ENCODE measurements at regions not wholly inside any gene's neighbourhood (a gene's known extent, or its start where the extent isn't known, plus 50 kb on each side); places are given as distances from the start of the nearest gene placed in this dataset.

DNA sequence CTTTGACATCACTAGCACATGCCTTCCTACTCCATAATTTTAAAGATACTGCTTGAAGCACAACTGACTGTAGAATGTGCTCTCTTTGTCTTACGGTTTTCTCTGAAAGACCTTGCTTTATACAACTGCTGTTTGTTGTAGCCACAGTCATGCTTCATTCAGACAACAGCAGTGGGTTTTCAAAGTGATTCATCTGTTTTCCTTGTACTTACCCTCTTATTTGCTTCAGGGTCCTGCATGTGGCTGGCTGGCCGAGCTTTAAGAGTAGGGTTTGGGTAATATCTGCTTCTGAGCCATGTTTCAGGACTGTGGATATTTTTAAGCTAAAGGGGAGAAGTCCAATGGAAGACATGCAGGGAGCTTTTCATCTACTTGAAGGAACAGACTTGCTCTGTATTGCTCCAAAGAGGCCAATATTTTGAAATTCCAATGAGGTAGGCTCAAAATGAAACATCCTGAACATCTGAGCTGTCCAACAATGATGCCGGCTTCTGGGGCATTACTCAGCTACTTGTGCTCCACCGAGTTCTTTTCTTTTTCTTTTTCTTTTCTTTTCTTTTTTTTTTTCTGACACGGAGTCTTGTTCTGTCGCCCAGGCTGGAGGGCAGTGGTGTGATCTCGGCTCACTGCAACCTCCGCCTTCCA lies 160.2 kb upstream of the SGK1 start:
- no peak for DNase-seq

DNA sequence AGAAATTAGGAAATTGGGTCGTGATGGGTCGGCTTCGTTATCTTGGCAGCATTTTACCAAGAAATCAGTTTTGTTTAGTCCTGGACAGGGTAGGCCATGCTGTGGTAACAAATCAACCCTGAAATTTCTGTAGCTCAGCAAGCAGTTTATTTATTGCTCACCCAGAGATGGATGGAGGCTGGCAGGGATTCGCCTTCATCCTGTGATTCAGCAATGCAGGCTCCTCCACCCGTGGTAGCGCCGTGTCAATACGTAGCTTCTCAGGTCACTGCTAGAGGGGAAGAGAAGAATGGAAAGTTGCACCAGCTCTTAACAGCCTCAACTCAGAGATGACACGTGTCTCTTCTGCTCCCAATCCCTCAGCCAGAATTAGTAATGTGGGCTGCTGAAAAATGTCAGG lies 157.0 kb upstream of the SGK1 start:
- DNase-seq = no peak

DNA sequence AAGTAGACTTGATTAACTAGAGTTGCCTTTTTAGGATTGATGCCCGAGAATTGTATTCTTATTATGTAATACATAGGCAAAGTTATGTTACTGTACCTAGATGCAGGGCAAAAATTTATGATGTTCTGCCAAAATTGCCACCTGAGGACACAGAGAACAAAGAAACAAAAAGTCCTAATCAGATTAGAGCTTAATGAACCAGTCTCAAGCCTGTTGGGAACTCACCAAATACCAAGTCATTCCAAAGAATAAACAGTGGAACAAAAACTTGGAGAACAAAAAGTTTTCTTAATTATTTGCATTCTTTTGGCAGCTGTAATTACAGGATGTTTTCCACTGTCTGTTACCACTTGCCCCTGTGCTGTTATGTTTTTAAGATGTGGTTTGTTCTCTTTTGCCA lies 154.7 kb upstream of the SGK1 start:
- DNase-seq = no peak

DNA sequence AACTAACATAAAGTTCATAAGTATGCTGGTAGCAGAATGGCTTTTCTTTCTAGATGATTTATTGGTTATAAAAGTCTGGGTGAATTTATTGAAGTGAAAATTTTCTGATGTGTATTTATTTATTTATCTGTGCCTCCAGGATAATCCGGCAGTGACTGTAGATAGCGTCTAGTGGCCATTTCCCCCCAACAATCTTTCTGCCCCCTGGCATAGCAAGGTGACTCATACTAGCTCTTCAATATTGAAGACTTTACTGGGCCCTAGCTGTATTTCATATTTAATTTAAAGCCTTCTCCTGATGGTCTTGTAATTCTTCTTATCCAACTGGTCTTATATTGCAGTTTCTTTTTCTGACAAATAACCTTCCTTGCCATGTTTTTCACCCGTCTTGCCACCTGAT lies 154.1 kb upstream of the SGK1 start:
- no peak for DNase-seq

DNA sequence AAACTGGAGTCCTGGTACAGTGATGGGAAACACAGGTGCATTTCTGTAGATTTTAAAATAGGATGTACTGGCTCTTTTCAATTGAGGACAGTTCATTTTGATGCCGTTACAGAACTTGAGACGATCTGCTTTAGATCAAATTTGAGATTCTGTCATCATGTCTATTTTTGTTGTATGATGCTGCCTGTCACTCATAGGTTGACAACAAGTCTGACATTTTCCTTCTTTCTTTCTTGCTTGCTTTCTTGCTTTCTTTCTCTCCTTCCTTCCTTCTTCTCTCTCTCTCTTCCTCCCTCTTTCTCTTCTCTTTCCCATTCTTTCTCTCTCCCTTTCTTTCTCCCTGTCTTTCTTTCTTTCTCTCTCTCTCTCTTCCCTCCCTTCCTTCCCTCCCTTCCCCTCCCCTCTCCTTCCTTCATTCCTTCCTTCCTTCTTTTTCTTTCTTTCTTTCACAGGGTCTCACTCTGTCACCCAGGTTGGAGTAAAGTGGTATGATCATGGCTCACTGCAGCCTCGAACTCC lies 152.6 kb upstream of the SGK1 start:
- no peak for DNase-seq

DNA sequence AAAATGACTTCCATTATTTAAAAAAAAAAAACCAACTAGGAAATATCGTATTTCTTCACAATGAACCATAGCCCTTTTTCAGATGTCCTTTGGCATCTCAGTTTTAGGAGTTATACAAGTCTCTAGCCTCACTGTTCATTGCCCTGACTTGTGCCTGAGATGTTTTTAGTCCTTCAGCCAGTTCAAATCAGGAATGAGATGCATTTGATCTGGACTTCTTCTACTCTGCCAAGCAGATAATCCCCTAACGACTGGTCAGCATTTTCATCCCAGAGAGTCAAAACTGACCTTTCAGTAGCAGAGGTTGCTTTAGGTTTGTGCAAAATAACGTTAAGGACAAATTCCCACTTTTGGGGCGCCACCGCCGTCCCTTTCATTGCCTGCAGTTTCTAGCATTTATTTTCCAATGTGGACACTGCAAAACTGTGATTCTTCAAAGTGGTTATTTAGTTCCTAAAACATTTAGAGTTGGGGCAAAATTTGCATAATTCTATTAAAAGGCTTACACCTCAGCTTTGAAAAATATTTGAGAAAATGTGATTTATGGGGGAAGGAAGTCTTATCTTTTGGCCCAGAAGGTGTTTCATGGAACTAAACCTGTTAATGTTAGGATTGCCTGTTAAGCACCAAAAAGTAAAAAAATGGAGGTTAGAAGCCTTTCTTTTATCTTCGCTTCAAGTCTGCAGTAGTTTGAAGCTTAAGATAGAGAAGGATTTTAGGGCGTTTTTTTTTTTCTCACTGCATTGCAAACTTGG lies 152.0 kb upstream of the SGK1 start:
- no peak for DNase-seq

DNA sequence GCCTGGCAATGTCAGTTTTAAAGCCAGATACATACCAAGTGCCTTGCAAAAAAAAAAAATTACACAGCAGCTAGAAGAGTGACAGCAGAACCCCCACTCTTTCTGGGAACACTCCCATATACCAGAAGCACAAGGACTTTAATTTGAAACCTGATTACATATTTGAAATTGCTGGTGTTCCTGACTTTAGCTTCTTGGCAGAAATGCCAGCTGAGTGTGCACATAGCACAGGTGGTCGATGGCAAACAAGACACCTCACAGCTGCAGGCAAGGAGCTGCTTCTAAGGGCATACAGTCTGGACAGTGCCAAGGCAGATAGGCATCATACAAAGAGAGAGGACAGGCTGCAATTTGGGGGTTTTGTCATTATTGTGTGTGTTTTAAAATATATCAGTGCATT lies 150.7 kb upstream of the SGK1 start:
- DNase-seq = peak in 1 of 2 experiments; percentile 28

DNA sequence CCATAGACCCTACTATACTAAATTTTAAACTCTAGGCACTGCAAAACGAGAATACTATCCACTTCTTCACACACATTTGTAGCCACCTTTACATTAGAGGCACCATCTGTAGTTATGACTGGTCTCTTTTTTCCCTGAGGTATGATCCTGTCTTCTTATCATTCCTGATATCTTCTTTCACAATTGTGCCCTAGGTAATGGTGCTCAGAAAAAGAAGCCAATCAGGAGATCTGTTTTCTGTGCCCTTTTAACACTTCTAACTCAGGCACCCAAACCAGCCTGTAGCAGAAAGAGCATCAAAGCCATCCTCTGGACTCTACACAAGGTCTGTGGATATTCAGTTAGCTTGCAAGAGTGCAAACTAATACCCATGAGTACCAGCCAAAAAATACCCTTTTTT lies 149.7 kb upstream of the SGK1 start:
- DNase-seq = no peak

DNA sequence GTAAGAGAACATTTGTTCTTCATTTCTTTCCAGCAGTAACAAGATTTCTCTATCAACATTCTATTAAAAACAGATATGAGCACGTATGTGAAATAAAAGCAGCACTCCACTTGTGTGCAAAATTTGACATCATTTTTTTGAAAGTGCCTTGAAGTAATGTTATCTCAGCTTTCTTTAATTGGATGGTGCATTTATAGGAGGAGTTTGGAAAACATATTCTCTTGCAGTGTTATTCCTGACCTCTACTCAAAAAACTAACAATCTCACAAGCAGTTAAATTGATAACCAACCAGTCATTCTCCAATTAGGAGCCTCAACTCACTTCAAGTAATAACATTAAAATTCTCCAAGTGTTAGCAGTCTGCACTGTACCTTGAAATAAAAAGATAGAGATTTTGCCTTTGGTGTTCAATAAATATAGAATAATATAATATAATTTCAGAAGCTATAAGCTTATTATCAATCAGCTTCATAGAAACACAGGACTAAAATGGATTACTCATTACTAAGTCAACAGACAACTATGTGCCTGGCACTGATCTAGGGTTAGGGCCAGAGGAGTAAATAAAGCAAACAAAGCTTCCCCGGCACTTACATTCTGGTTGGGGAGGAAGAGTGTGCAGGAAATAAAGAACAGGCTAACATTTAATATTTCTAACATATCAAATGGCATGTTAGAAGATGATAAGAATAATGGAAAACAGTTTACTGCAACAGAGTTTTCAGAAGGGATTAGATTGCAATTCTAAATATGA lies 149.0 kb upstream of the SGK1 start:
- no peak for DNase-seq

DNA sequence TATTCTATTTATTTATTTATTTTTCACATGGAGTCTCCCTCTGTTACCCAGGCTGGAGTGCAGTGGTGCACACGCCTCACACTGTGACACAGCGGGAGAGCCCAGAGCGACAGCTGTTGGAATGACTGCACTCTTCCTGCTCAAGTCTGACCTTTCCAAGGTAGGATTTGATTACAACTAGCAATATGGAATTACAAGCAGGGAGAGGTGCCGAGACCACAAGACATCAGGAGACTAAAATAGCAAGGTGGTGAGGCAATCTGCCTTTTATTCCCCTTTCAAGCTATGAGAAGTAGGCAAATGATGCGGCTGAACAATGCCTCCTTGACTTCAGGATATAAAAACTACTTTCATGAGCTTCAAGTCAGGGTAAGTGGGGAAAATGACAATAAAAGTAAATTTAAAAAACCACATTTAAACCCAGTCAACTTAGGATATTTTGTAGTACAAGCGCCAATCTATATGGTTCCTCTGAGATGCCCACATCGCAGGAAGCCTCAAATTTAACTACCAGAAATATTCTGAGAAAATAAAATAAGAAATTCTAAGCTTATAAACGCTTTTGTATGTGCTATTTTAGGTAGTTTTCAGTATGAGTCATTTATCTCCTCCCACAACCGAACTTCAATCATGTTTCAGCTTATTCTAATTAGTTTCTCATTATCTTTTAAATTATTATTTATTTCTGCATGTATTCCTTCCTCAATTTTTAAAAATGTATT lies 146.9 kb upstream of the SGK1 start:
- DNase-seq = peak; percentile 41 to 47

DNA sequence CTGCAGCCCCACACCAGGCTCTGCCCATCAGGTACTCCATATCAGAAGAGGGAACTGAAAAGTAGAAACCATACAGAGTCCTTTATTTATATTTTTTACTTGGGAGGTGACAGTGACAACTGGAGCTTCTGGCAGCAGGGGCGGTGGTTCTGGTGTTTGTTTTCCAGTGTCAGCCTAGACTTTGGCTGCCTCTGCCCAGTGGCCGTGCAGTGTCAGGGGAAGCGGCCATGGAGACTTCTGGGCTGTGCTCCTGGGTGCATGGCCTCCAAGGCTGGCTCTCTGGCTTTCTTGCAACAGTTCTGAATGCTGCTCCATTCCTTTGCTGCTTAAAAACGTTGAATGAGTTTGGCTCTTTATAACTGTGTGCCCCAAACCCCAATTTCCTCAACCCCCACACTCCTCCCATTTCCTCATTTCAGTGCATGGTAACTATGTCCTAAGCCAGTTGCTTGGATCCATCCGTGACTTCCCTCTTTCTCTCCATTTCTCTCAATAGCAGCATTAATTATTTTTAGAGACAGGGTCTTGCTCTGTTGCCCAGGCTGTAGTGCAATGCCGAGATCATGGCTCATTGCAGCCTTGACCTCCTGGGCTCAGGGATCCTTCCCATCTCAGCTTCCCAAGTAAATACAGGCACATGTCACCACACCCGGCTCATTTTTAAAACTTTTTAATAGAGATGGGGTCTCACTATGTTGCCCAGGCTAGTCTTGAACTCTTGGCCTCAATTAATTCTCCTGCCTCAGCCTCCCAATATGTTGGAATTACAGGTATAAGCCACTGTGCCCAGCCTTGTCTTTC lies 141.1 kb upstream of the SGK1 start:
- no peak for DNase-seq

DNA sequence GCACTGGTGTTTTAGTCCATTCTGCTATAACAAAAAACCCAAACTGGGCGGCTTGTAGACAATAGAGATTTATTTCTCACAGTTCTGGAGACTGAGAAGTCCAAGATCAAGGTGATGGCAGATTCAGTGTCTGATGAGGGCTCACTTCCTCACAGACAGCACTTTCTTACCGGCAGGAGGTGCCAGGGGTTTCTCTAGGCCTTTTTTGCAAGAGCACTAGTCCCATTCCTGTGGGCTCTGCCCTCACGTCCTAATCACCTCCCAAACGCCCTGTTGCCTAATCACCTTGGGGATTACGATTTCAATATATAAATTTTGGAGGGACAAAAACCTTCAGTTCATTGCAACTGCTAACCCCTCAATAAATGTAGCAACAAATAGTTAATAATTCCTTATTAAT lies 140.0 kb upstream of the SGK1 start:
- DNase-seq = no peak

DNA sequence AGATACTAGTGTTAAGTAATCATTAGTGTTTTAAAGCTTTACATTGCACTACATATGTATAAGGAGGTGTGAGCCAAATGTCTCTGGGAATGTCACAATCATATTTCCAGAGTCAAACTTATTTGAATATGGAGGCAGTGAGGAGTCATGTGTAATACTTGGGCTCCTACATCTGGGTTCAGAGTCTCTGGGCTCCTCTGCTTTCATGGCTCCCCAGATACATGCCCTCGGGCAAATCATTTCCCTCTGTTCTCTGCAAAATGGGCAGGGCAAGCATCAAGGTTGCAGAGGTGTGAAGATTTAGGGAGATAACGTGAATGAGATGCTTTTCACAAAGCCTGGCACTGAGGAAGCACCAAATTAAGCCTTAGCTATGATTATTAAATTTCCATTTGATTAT lies 138.3 kb upstream of the SGK1 start:
- DNase-seq = peak in 1 of 2 experiments; percentile 6

DNA sequence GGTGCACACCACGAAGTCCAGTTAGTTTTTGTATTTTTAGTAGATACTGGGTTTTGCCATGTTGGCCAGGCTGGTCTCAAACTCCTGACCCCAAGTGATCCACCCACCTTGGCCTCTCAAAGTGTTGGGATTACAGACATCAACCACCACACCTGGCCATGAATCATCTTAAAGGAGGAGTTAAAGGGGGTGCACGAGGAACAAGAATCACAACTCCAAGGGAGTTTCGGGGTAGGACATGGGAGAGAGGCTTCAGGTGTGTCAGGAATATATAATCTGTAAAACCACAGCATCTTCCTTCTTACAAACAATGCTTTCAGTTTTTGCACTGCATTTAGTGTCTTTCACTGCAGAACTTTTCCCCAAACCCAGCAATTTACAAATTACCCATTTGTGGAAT lies 137.4 kb upstream of the SGK1 start:
- DNase-seq = no peak

DNA sequence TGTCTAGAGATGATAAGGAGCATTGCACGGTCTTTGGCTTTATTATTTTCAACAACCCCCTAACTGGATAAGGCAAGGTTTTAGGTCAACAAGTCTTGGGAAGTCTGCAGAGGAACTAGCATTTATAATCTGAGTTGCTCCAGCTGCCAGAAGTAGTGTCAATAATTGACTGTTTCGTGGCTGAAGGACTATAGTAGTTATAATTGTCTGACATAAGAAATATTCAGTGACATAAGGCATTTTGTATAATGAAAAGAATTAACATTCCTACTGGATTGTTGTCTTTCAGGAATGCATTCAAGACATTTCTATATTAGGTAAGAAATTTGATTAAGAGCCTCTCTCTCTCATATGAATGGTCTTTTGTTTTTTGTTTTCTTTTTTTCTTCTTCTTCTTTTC lies 136.9 kb upstream of the SGK1 start:
- DNase-seq = no peak

DNA sequence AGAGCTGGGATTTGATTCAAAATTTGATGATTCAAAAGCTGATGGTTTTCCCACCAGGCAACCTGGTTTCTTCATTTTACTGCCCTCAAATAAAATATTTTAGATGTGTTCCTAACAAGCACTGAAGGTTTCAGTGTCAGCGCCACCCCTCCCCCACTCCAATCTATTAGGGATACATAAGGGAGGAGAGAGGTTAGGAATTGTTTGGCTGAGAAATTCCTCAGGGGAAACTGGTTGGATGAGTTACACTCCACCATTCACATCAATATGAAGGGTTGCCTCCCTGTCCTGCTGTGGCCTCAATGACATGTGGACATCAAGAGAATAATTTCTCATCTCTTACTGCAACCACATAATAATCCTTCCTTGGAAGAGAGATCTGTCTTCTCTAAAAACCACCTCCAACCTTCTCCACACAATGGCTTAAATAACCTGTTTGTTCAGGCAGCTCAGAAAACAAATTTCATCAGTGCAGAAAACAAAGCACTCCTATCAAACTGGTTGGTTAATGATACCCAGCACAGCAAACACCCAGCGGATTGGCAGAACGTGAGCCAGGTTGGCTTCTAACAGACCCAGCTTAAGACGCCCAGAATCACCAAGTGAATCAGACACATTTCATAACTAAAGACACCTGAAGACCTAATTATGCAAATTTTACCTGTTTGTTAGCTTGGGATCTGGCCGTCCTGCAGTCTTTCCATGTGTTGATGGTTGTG lies 136.0 kb upstream of the SGK1 start:
- DNase-seq = peak; percentile 35 to 47

DNA sequence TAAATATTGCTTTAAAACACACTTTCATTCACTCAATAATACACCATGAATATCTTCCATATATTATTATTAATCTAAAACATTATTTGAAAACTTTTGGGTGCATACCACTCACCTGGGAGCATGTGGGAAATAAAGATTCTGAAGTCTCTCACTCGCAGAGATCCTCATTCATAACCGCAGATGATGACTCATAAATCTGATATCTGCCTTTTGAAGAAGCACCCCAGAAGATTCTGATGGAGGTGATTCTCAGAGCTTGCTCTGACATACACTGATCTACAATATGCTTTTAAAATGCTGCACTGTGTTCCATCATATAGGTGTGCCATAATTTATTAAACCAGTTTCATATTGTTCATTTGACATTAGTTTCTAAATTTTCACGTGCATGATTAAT lies 135.0 kb upstream of the SGK1 start:
- DNase-seq = no peak

DNA sequence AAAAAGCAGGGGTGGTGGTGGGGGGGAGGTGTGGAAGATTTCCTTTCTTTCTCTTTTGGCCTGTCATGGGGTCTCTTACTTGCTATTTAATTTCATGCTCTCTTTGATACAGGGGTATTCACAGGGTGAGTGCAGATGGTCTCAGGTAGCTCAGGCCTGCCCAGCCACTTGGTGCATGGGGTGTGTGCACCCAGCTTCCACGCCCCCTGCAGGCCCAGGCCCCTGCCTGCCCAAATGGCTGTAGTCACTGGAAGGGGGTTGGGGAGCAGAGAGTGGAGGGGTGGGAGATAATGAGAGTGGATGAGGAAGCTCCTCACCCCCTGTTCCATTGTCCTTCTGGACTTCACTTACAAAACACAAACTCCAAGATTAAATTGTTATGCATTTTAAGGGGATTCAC lies 133.6 kb upstream of the SGK1 start:
- no peak for DNase-seq

DNA sequence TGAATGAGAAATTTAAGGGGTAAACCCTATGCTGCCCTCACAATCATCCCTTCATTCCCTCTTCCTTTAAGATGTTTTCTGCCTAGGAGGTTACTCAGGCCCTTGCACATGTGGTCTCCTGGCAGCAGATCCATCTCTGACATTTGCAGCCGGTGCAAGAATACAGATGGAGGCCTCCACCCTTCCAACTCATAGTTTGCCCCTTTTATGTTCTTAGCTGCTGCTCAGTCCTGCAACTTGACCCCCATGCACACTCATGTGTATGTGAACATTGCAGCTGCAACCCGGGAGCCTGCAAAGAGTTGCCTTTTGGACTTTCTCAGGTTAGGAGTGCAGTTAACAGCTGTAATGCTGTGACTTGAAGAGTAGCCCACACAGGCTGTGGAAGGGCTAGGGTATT lies 131.9 kb upstream of the SGK1 start:
- DNase-seq = no peak

DNA sequence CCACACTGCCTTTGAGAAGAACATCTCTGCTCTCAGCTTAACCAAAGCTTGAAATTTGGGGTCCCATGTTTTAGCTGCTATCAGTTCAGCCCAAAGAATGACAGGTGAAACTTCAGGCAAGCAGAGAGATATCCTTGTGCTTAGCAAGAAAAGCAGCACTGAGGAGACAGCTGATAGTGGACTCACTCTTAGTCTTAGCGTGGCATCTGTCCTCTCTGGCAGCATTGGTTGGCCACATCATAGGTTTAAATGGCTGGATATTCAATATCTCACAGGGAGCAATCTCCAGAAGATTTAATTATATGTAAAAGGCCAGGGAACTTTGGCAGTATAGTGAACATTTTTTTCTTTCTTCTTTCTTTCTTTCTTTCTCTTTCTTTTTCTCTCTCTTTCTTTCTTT lies 131.1 kb upstream of the SGK1 start:
- DNase-seq = no peak

DNA sequence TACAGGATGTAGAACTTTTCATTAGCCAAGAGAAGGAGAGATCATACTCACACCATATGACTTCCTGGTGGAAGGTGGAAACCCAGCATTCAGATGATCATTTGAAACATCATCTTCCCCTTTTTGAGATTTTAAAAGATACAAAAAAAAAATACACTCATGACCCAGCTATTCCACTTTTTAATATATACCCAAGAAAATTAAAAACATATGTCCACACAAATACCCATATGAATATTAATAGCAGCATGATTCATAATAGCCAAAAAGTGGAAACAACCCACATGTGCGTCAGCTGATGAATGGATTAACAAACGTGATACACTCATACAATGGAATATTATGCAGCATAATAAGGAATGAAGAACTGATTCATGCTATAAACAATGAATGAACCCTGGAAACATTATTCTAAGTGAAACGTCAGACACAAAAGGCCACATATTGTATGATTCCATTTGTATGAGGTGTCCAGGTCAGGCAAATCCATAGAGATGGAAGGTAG lies 130.0 kb upstream of the SGK1 start:
- no peak for DNase-seq

DNA sequence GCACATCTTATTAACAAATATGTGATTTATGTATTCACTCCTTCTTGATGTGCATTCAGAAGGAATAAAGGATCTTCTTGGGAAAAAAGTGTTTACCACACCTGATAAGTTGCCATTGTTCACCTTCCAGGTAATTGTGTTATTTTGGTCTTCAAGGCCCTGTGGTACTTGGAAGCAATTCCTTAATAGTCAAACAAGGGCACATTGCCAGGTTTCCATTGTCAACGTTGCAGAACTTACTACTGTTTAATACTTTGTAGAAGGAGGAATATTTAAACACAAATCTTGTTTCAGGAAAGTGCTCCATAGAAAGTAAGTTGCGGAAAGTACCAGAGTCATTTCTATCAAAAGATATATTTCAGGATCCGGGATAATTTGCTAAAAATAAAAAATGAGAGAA lies 129.5 kb upstream of the SGK1 start:
- no peak for DNase-seq
